ENCODE measurements at regions not wholly inside any gene's neighbourhood (a gene's known extent, or its start where the extent isn't known, plus 50 kb on each side); places are given as distances from the start of the nearest gene placed in this dataset.

GRCh38 chr1:238408737-238409136, 518.0 kb upstream of the ZP4 start:
- no peak for ATAC-seq
- H3K36me3 ChIP-seq (ENCODE audit: low read depth) = no peaks in the 10 kb centered on the region

GRCh38 chr1:238406098-238406860, 515.6 kb upstream of the ZP4 start:
- Histone ChIP-seq H3K4me3 (no peak overlapping the region), H3K9me3 (no peaks in the 10 kb centered on the region), H3K4me1 (ENCODE audit: low read depth) (no peaks in the 10 kb centered on the region), H3K36me3 (ENCODE audit: low read depth) (no peaks in the 10 kb centered on the region)
- no peak for DNase-seq
- intact Hi-C loops (cut with DNase I, micrococcal nuclease) = no loop called here
- no peak for TF ChIP-seq CTCF (IDR thresholded peaks at IDR 0.05)
- no peak for ATAC-seq

More at GRCh38 chr1:238408737-238409136, 518.0 kb upstream of the ZP4 start:
- intact Hi-C loops (cut with DNase I, micrococcal nuclease) = no loop called here
- Histone ChIP-seq H3K4me1 (ENCODE audit: low read depth) (no peaks in the 10 kb centered on the region), H3K9me3 (no peaks in the 10 kb centered on the region), H3K4me3 (no peak overlapping the region)
- DNase-seq = no peak
- no peak for TF ChIP-seq CTCF (IDR thresholded peaks at IDR 0.05)

GRCh38 chr1:238404921-238405320, 514.2 kb upstream of the ZP4 start:
- no peaks in the 10 kb centered on the region for H3K9me3 ChIP-seq
- no peak overlapping the region for H3K4me3 ChIP-seq
- H3K36me3 ChIP-seq (ENCODE audit: low read depth) = no peaks in the 10 kb centered on the region
- DNase-seq (no peak), ATAC-seq (no peak)
- no peak for TF ChIP-seq CTCF (IDR thresholded peaks at IDR 0.05)
- intact Hi-C loops (cut with DNase I, micrococcal nuclease) = no loop called here
- H3K4me1 ChIP-seq (ENCODE audit: low read depth) = no peaks in the 10 kb centered on the region

GRCh38 chr1:238404481-238404880, 513.8 kb upstream of the ZP4 start:
- H3K36me3 ChIP-seq (ENCODE audit: low read depth) = no peaks in the 10 kb centered on the region
- intact Hi-C loops (cut with DNase I, micrococcal nuclease) = no loop called here
- no peaks in the 10 kb centered on the region for H3K4me1 ChIP-seq (ENCODE audit: low read depth)
- no peak for TF ChIP-seq CTCF (IDR thresholded peaks at IDR 0.05)
- no peaks in the 10 kb centered on the region for H3K9me3 ChIP-seq
- no peak for ATAC-seq
- no peak for DNase-seq
- no peak overlapping the region for H3K4me3 ChIP-seq

GRCh38 chr1:238401144-238401543, 510.4 kb upstream of the ZP4 start:
- no peak overlapping the region for H3K4me3 ChIP-seq
- H3K9me3 ChIP-seq = no peaks in the 10 kb centered on the region
- H3K36me3 ChIP-seq (ENCODE audit: low read depth) = no peaks in the 10 kb centered on the region
- ATAC-seq (no peak), DNase-seq (no peak)
- no peak for TF ChIP-seq CTCF (IDR thresholded peaks at IDR 0.05)
- no peaks in the 10 kb centered on the region for H3K4me1 ChIP-seq (ENCODE audit: low read depth)
- intact Hi-C loops (cut with DNase I, micrococcal nuclease) = no loop called here

Data from mucosa of descending colon (tissue), 3 donors.